ENCODE measurements at regions not wholly inside any gene's neighbourhood (a gene's known extent, or its start where the extent isn't known, plus 50 kb on each side); places are given as distances from the start of the nearest gene placed in this dataset.
"Not testable (repeated sequence)": the region's sequence is repeated elsewhere in the genome, so short reads cannot be mapped to it uniquely, and the experiment has no call there.

DNA sequence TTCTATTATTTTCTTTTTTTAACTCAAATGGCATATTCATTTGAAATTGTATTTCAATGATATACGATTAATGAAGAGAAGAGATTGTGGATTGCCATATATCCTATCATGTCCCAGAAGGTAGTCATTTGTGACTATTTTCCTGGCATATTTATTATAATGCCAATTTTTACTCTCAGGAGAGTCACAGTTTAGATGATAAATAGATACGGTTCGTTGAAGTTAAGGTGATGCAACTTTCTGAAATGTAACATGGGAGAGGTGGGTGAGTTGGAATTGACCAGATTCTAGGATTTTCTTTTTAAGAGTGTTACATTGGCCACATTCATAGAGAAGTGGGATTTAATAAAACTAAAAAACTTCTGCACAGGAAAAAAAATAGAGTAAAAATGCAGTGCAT, 1138.5 kb downstream of the NCAM2 start:
- Mint-ChIP-seq H3K4me3 (no peak overlapping the region), H3K36me3 (no peaks in the 10 kb centered on the region)
- CTCF ChIA-PET: no interaction called here

DNA sequence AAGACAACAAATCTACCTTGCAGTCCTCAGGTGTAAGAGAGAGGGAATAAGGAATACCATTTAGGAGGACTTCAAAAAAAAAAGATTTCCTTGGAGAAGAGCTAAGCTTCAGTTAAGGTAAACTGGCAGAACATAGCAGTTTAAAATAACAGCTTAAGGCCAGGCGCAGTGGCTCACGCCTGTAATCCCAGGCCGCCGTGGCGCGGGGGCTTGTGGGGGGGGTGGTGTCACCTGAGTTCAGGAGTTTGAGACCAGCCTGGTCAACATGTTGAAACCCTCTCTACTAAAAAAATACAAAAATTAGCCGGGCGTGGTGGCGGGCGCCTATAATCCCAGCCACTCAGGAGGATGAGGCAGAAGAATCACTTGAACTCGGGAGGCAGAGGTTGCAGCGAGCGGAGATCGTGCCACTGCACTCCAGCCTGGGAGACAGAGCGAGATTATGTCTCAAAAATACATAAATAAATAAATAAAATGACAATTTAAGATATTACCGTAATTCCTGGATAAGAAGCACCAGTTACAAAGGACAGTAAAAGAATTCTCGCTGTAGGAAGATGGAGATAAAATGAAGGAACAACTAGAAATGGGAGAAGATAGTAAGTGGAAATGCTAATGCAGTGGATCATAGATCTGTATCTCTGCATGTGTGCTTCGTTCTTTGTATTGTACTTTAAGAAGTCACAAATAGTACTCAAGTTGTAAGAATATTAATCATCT, 1140.2 kb downstream of the NCAM2 start:
- no peak for DNase-seq
- Mint-ChIP-seq H3K4me1 (no peaks in the 10 kb centered on the region), H3K36me3 (no peaks in the 10 kb centered on the region), H3K27ac (no peak overlapping the region), H3K9me3 (ENCODE audit: low read depth) (no peaks in the 10 kb centered on the region), H3K27me3 (no peaks in the 10 kb centered on the region), H3K4me3 (no peak overlapping the region)
- CTCF ChIA-PET: no interaction called here
- no peak for ATAC-seq

More for the DNA sequence above, 1138.5 kb downstream of the NCAM2 start:
- Mint-ChIP-seq H3K27me3 (no peaks in the 10 kb centered on the region), H3K27ac (no peak overlapping the region), H3K9me3 (ENCODE audit: low read depth) (no peaks in the 10 kb centered on the region), H3K4me1 (no peaks in the 10 kb centered on the region)
- DNase-seq: no peak
- no peak for ATAC-seq

DNA sequence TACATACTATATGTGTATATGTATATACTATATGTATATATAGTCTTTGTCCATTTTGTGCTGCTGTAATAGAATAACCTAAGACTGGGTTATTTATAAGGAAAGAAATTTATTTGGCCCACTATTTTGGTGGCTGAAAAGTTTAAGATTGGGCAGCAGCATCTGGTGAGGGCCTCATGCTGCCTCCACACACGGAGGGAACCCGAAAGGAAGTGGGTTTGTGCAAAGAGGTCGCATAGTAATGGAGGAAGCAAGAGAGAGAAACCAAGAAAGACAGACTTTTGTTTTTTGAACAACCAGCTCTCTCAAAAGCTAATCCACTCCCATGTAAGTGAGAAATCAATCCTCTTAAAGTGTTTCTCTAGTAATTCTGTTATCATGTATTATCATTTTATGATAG, 1147.3 kb downstream of the NCAM2 start:
- no peaks in the 10 kb centered on the region for H3K4me1 Mint-ChIP-seq
- no peaks in the 10 kb centered on the region for H3K36me3 Mint-ChIP-seq
- H3K27me3 Mint-ChIP-seq: no peaks in the 10 kb centered on the region
- no peak for ATAC-seq
- DNase-seq: no peak
- no peak overlapping the region for H3K27ac Mint-ChIP-seq
- CTCF ChIA-PET: no interaction called here
- peaks cover 5% of the 10 kb centered on the region for H3K9me3 Mint-ChIP-seq (ENCODE audit: low read depth)
- H3K4me3 Mint-ChIP-seq: no peak overlapping the region

DNA sequence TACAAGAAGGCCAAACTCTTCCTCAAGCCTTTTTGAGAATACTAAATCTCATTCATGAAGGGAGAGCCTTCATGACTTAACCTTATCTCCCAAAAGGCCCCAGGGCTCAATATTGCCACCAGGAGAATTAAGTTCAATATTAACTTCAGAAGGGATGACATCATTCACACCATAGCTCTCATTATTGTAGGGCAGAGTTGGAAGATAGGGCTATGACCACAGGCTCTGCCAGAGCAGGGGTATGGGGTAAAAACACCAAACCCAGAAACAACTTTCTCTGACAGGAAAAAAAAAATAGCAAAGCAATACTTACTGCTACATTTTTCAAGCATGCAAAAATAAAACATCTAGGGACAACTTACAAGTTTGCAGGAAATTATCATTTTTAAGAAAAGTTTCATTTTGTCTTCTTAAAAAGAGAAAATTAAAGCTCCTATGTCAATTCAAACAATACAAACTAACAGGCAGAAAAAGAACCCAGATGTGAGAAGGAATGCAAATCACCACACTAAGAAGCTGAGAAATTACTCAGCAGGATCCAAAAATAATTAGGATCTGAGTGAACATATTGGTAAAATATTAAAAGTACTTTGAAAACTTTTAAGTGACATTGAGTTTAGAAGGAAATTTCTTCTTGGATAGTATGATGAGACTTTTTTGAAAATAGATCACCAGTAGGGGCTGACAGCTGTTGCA, 1156.5 kb downstream of the NCAM2 start:
- Mint-ChIP-seq H3K4me3 (no peak overlapping the region), H3K27ac (no peak overlapping the region), H3K36me3 (no peaks in the 10 kb centered on the region), H3K27me3 (no peaks in the 10 kb centered on the region), H3K9me3 (ENCODE audit: low read depth) (peaks cover 6% of the 10 kb centered on the region), H3K4me1 (no peaks in the 10 kb centered on the region)
- ATAC-seq (no peak), DNase-seq (no peak)
- CTCF ChIA-PET: no interaction called here

DNA sequence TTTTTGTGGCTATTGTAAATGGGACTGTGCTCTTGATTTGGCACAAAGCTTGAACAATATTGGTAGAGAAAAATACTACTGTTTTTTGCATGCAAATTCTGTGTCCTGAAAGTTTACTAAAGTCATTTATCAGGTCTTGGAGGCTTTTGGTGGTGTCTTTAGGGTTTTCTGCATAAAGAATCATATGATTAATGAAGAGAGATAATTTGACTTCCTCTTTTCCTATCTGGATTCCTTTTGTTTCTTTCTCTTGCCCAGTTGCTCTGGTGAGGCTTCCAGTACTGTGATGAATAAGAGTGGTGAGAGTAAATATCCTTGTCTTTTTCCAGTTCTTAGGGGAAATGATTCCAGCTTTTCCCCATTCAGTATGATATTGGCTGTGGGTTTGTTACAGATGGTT, 1166.7 kb downstream of the NCAM2 start:
- no peaks in the 10 kb centered on the region for H3K36me3 Mint-ChIP-seq
- H3K9me3 Mint-ChIP-seq (ENCODE audit: low read depth): peaks cover 6% of the 10 kb centered on the region
- CTCF ChIA-PET: no interaction called here
- ATAC-seq: no peak
- DNase-seq: no peak
- no peaks in the 10 kb centered on the region for H3K4me1 Mint-ChIP-seq
- no peak overlapping the region for H3K27ac Mint-ChIP-seq
- no peak overlapping the region for H3K4me3 Mint-ChIP-seq
- no peaks in the 10 kb centered on the region for H3K27me3 Mint-ChIP-seq

DNA sequence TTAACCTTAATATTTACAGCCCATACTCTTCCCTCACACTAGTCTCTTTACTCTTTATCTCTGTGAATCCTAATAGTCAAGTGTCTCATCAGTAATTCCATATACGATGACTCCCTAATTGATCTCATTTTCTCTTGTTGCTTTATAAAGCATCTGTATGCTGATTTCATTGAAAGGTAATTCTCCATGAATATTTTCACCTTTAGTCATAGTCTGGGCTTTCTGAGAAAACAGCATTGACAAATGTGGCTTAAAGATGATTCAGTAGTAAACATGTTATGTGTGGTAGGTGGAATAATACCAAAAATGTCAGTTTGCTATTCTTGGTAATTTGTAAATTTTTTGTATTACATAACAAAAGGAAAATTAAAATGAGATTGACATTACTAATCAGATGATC, 1176.5 kb downstream of the NCAM2 start:
- H3K4me1 Mint-ChIP-seq: no peaks in the 10 kb centered on the region
- no peaks in the 10 kb centered on the region for H3K27me3 Mint-ChIP-seq
- no peak overlapping the region for H3K27ac Mint-ChIP-seq
- no peaks in the 10 kb centered on the region for H3K36me3 Mint-ChIP-seq
- H3K9me3 Mint-ChIP-seq (ENCODE audit: low read depth): peaks cover 9% of the 10 kb centered on the region
- H3K4me3 Mint-ChIP-seq: no peak overlapping the region
- no peak for ATAC-seq
- no peak for DNase-seq
- CTCF ChIA-PET: no interaction called here

DNA sequence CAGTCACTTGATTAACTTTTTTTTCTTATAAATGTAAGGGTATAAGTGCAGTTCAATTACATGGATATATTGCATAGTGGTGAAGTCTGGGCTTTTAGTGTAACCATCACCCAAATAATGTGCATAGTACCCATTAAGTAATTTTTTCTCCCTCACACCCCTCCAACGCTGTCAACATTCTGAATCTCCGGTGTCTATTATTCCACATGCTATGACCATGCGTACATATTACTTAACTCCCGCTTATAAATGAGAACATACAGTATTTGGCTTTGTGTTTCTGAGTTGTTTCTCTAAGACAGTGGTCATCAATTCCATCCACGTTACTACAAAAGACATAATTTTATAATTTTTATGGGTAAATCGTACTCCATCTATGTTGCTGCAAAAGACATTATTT, 1191.1 kb downstream of the NCAM2 start:
- Mint-ChIP-seq H3K27me3 (no peaks in the 10 kb centered on the region), H3K9me3 (ENCODE audit: low read depth) (peaks cover 12% of the 10 kb centered on the region), H3K27ac (no peak overlapping the region), H3K36me3 (no peaks in the 10 kb centered on the region), H3K4me1 (no peaks in the 10 kb centered on the region), H3K4me3 (no peak overlapping the region)
- CTCF ChIA-PET: no interaction called here
- DNase-seq (no peak), ATAC-seq (no peak)

DNA sequence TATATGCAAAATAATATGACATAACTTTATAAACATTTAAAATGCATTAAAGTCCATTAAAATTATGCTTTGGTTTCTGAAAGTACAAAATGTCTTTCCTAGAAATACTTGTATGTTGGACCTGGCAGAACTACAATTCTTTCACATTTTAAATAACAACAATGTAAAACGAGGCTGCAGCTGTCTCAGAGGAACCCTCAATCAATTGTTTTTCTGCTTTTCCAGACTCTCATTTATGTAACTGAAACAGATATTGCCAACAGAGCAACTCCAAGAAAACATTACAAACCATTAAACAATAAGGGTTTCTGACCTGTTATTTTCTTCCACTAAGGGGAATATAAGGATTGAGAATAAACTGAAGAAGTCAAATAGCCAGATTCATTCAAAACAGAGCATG, 1193.4 kb downstream of the NCAM2 start:
- no peaks in the 10 kb centered on the region for H3K36me3 Mint-ChIP-seq
- DNase-seq (no peak), ATAC-seq (no peak)
- peaks cover 12% of the 10 kb centered on the region for H3K9me3 Mint-ChIP-seq (ENCODE audit: low read depth)
- H3K27me3 Mint-ChIP-seq: no peaks in the 10 kb centered on the region
- H3K4me3 Mint-ChIP-seq: no peak overlapping the region
- CTCF ChIA-PET: no interaction called here
- H3K27ac Mint-ChIP-seq: no peak overlapping the region
- H3K4me1 Mint-ChIP-seq: no peaks in the 10 kb centered on the region

DNA sequence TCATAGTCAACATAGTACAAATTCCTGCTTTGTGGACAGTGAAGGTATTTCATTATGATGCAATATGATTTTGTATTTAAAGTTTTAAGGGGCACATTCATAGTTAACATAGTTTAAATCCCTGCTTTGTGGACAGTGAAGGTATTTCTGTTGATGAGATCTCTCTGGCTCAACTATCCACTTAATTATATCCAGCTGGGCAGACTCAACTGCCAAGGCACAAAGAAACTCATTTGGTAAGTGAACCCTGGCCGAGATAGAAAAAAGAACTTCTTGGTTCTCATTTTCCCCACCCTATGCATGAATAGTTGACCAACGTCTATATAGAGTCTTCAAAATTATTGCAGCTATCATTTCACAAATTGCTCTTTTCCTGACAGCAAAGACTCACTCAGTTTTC, 1194.6 kb downstream of the NCAM2 start:
- Mint-ChIP-seq H3K36me3 (no peaks in the 10 kb centered on the region), H3K4me3 (no peak overlapping the region), H3K4me1 (no peaks in the 10 kb centered on the region), H3K27me3 (no peaks in the 10 kb centered on the region), H3K9me3 (ENCODE audit: low read depth) (peaks cover 12% of the 10 kb centered on the region), H3K27ac (no peak overlapping the region)
- ATAC-seq: no peak
- DNase-seq: no peak
- CTCF ChIA-PET: no interaction called here

DNA sequence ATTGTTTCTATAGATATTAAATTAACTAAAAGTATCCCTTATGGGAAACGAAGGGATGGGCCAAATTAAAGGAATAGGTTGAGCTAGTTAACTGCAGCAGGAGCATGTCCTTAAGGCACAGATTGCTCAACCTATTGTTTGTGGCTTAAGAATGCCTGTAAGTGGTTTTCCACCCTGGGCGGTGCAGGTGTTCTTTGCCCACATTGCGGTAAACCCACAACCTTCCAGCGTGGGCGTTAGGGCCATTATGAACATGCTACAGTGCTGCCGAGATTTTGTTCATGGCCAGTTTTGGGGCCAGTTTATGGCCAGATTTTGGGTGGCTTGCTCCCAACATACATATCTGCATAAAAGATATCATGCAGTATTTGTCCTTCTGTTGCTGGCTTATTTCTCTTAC, 1196.8 kb downstream of the NCAM2 start:
- H3K27me3 Mint-ChIP-seq, H3K4me1 Mint-ChIP-seq, H3K4me3 Mint-ChIP-seq, H3K27ac Mint-ChIP-seq, DNase-seq, CTCF ChIA-PET, ATAC-seq, H3K36me3 Mint-ChIP-seq: not testable (repeated sequence)
- H3K9me3 Mint-ChIP-seq (ENCODE audit: low read depth): peaks cover 11% of the 10 kb centered on the region

DNA sequence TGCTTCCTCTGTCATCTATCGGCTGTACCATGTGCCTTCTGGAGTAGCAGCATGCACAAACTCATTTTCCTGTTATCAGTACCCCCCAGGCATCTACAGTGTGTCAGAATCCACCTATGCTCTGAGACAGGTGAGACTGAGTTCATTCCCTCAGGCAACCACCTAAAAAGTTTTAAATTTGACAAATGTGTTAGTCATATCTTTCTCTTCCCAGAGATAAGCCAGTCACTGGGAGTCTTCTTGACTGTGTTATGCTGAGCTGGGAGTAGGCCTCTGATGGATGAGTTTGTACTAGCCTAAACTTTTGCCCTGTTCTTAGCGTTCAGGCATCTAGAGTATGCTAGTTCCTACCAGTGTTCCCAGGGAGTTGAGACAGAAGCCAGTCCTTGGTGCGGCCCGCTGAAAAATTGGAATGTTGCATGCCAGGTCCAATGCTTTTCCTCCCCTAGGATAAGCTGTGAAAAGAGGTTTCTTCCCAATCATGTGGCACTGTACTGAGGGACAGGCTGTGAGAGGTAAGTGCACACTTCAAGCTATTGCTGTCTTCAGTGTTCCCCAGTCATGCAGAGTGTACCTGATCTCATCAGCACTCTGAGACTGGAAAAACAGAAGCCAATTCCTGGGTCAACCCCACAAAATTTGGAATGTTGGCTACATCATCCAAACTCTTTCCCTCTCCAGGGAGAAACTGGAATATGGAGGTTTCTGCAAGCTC, 1202.3 kb downstream of the NCAM2 start:
- ATAC-seq: no peak
- H3K36me3 Mint-ChIP-seq: no peaks in the 10 kb centered on the region
- CTCF ChIA-PET: no interaction called here
- no peaks in the 10 kb centered on the region for H3K4me1 Mint-ChIP-seq
- H3K4me3 Mint-ChIP-seq: no peak overlapping the region
- no peaks in the 10 kb centered on the region for H3K27me3 Mint-ChIP-seq
- H3K9me3 Mint-ChIP-seq (ENCODE audit: low read depth): peaks cover 6% of the 10 kb centered on the region
- H3K27ac Mint-ChIP-seq: no peak overlapping the region
- no peak for DNase-seq

DNA sequence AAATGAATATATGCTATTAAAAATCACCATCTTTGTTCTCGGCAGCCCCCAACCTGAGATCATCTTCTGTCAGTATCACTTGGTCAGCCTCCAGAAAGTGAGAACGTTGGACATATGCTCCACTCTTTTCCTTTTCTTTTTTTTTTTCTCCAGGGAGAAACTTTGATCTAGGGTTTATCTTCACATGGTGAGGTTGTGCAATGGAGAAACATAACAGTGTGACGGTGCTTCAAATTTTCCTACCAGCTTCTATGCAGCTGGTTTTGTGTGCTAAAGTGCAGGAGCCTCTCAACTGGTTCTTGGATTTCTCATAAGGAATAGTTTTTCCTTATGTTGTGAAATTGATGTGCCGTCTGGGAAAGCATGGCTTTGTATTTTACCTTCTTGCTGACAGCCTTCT, 1202.9 kb downstream of the NCAM2 start:
- Mint-ChIP-seq H3K4me1 (no peaks in the 10 kb centered on the region), H3K27ac (no peak overlapping the region), H3K27me3 (no peaks in the 10 kb centered on the region), H3K9me3 (ENCODE audit: low read depth) (peaks cover 6% of the 10 kb centered on the region), H3K4me3 (no peak overlapping the region), H3K36me3 (no peaks in the 10 kb centered on the region)
- CTCF ChIA-PET: no interaction called here
- no peak for DNase-seq
- ATAC-seq: no peak

DNA sequence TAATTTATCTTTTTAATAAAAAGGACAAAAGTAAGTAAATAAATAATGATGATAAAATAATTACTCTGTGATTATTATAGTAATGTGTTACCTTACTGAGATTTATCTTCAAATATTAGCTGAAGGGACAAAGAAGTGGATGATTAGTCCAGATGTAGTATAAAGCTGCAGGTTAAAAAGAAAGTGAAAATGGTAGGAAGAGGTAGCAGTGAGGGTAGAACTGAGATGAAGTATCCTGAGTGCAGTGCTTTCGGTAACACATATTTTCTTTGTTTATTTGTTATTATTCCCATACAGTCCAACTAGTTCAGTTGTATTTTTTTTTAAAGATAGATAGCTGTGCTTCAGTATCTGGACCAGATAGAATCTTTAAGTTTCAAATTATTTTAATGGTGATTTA, 1203.5 kb downstream of the NCAM2 start:
- Mint-ChIP-seq H3K36me3 (no peaks in the 10 kb centered on the region), H3K27ac (no peak overlapping the region), H3K9me3 (ENCODE audit: low read depth) (peaks cover 6% of the 10 kb centered on the region), H3K4me1 (no peaks in the 10 kb centered on the region), H3K27me3 (no peaks in the 10 kb centered on the region), H3K4me3 (no peak overlapping the region)
- CTCF ChIA-PET: no interaction called here
- ATAC-seq (no peak), DNase-seq (no peak)

DNA sequence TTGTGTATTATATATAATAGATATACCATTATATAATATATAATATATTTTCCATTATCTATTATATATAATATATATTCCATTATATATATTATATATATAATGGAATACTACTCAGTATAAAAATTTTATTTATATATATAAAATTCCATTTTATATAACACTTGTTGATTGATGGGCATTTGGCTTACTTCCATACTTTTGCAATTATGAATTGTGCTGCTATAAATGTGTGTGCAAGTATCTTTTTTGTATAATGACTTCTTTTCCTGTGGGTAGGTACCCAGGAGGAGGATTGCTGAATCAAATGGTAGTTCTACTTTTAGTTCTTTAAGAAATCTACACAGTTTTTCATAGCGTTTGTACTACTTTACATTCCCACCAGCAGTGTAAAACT, 1211.1 kb downstream of the NCAM2 start:
- ATAC-seq (no peak), DNase-seq (no peak)
- no peaks in the 10 kb centered on the region for H3K4me1 Mint-ChIP-seq
- H3K27ac Mint-ChIP-seq: no peak overlapping the region
- no peak overlapping the region for H3K4me3 Mint-ChIP-seq
- H3K9me3 Mint-ChIP-seq (ENCODE audit: low read depth): peaks cover 8% of the 10 kb centered on the region
- H3K36me3 Mint-ChIP-seq: no peaks in the 10 kb centered on the region
- CTCF ChIA-PET: no interaction called here
- no peaks in the 10 kb centered on the region for H3K27me3 Mint-ChIP-seq

Data from activated CD8-positive, alpha-beta memory T cell treated with anti-CD3 and anti-CD28 coated beads, Interleukin-2, amount 10 ng/mL, durations not matched to agents 7 days and 5 days (primary cell).